ENCODE measurements at regions not wholly inside any gene's neighbourhood (a gene's known extent, or its start where the extent isn't known, plus 50 kb on each side); places are given as distances from the start of the nearest gene placed in this dataset.

- Mint-ChIP-seq H3K9me3 (no peaks in the 10 kb centered on the region), H3K4me1 (no peaks in the 10 kb centered on the region), H3K4me3 (no peak overlapping the region), H3K27me3 (ENCODE audit: low read depth, poor library complexity) (no peaks in the 10 kb centered on the region), H3K36me3 (ENCODE audit: low read depth) (no peaks in the 10 kb centered on the region), H3K27ac (no peak overlapping the region)
- no peak for DNase-seq
- TF ChIP-seq CTCF (IDR thresholded peaks at IDR 0.05): no peak
Measured at GRCh38 chr7:20016669-20017068, 200.5 kb downstream of the MACC1 start.

DNA sequence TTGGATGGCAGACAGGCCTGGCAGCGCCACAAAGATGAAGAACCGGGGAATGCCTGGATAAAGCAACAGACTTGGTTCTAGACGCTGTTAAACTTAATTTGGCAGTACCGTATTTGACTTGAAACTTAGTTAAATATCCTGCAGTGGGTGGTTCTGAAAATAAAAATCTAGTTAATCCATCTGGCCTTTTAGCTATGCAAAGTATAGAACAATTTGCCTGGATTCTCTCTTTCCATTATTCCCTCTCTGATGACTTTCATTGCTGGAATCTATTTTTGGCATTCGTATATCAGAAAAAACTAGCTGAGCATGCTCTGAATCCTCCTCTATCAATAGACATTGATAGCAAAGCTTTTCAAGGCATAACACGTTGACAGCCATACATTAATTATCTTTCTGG lies 203.6 kb downstream of the MACC1 start:
- Mint-ChIP-seq H3K27ac (no peak overlapping the region), H3K36me3 (ENCODE audit: low read depth) (no peaks in the 10 kb centered on the region), H3K9me3 (no peaks in the 10 kb centered on the region), H3K4me3 (no peak overlapping the region), H3K27me3 (ENCODE audit: low read depth, poor library complexity) (no peaks in the 10 kb centered on the region), H3K4me1 (peaks cover 7% of the 10 kb centered on the region)
- no peak for TF ChIP-seq CTCF (IDR thresholded peaks at IDR 0.05)
- DNase-seq: no peak

- Mint-ChIP-seq H3K27ac (no peak overlapping the region), H3K4me1 (peaks cover 7% of the 10 kb centered on the region)
- no peak for DNase-seq
Measured at GRCh38 chr7:20012100-20012499, 205.1 kb downstream of the MACC1 start.

GRCh38 chr7:20010877-20011276 lies 206.3 kb downstream of the MACC1 start:
- Mint-ChIP-seq H3K27ac (no peak overlapping the region), H3K9me3 (no peaks in the 10 kb centered on the region), H3K36me3 (ENCODE audit: low read depth) (no peaks in the 10 kb centered on the region), H3K27me3 (ENCODE audit: low read depth, poor library complexity) (no peaks in the 10 kb centered on the region), H3K4me3 (no peak overlapping the region), H3K4me1 (peaks cover 7% of the 10 kb centered on the region)
- no peak for TF ChIP-seq CTCF (IDR thresholded peaks at IDR 0.05)
- no peak for DNase-seq

More at GRCh38 chr7:20012100-20012499, 205.1 kb downstream of the MACC1 start:
- no peaks in the 10 kb centered on the region for H3K36me3 Mint-ChIP-seq (ENCODE audit: low read depth)
- no peak overlapping the region for H3K4me3 Mint-ChIP-seq
- no peaks in the 10 kb centered on the region for H3K9me3 Mint-ChIP-seq
- TF ChIP-seq CTCF (IDR thresholded peaks at IDR 0.05): no peak
- no peaks in the 10 kb centered on the region for H3K27me3 Mint-ChIP-seq (ENCODE audit: low read depth, poor library complexity)

DNA sequence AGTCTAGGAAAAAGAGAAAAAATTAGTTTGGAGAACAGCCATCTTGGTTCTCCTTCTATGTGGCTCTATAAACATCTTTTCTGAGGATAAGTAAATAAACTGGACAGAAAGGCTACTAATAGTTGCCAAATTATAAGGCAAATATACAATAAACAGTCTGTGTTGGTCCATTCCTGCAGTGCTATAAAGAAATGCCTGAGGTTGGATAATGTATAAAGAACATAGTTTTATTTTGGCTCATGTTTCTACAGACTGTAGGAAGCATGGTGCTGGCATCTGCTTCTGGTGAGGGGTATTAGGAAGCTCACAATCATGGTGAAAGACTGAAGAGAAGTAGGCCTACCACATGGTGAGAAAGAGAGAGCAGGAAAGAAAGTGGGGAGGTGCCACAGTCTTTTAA lies 209.7 kb downstream of the MACC1 start:
- H3K27ac Mint-ChIP-seq: no peak overlapping the region
- no peak overlapping the region for H3K4me3 Mint-ChIP-seq
- peaks cover 7% of the 10 kb centered on the region for H3K4me1 Mint-ChIP-seq
- no peak for TF ChIP-seq CTCF (IDR thresholded peaks at IDR 0.05)
- H3K9me3 Mint-ChIP-seq: no peaks in the 10 kb centered on the region
- no peaks in the 10 kb centered on the region for H3K27me3 Mint-ChIP-seq (ENCODE audit: low read depth, poor library complexity)
- no peaks in the 10 kb centered on the region for H3K36me3 Mint-ChIP-seq (ENCODE audit: low read depth)
- DNase-seq: no peak

- no peaks in the 10 kb centered on the region for H3K4me1 Mint-ChIP-seq
- DNase-seq: no peak
- TF ChIP-seq CTCF (IDR thresholded peaks at IDR 0.05): no peak
- H3K27me3 Mint-ChIP-seq (ENCODE audit: low read depth, poor library complexity): no peaks in the 10 kb centered on the region
- H3K27ac Mint-ChIP-seq: no peak overlapping the region
- no peaks in the 10 kb centered on the region for H3K9me3 Mint-ChIP-seq
- H3K36me3 Mint-ChIP-seq (ENCODE audit: low read depth): no peaks in the 10 kb centered on the region
- no peak overlapping the region for H3K4me3 Mint-ChIP-seq
Measured at GRCh38 chr7:20005081-20005480, 212.1 kb downstream of the MACC1 start.
